Loucy (cell line): ENCODE measurements at regions not wholly inside any gene's neighbourhood (a gene's known extent, or its start where the extent isn't known, plus 50 kb on each side); places are given as distances from the start of the nearest gene placed in this dataset.

Experiments used
- EZH2phosphoT487 ChIP-seq: fragments of 200-600 bp; IDR thresholded peaks from 2 replicates; pipeline ENCODE4 v1.6.1; 2018; ENCODE audit warnings: antibody characterized with exemption, mild to moderate bottlenecking, moderate library complexity, borderline replicate concordance
- TF ChIP-seq, protein P1 (sequence below): fragments of 200-600 bp; sonication (generic); conservative IDR thresholded peaks from 2 replicates; pipeline ENCODE4 v1.5.1; 2014; ENCODE audit warnings: mild to moderate bottlenecking, antibody characterized with exemption, low read length

DNA sequence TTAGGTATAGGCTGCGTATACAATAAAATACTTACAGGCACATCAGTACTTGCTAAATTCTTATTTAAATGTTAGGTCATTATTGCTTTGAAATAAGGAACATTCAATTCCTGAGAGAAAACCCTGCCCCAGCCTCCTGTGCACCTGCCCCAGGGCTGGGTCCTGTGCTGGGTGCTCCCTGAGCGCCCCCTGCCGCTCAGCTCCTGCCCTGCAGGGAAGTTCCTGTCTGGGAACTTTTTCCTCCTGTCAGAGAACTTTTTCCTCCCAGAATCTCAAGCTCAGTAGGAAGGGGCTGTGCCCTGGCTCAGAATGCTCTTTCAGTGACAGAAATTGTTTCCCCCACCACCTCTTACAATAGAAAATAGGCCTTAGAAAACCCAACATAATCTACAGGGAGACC is 751.1 kb downstream of the TMEM121 start:
- TF ChIP-seq, protein P1, sequence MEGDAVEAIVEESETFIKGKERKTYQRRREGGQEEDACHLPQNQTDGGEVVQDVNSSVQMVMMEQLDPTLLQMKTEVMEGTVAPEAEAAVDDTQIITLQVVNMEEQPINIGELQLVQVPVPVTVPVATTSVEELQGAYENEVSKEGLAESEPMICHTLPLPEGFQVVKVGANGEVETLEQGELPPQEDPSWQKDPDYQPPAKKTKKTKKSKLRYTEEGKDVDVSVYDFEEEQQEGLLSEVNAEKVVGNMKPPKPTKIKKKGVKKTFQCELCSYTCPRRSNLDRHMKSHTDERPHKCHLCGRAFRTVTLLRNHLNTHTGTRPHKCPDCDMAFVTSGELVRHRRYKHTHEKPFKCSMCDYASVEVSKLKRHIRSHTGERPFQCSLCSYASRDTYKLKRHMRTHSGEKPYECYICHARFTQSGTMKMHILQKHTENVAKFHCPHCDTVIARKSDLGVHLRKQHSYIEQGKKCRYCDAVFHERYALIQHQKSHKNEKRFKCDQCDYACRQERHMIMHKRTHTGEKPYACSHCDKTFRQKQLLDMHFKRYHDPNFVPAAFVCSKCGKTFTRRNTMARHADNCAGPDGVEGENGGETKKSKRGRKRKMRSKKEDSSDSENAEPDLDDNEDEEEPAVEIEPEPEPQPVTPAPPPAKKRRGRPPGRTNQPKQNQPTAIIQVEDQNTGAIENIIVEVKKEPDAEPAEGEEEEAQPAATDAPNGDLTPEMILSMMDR: peak; percentile 100
- no peak for TF ChIP-seq EZH2phosphoT487
